HepG2 (cell line): ENCODE measurements at regions not wholly inside any gene's neighbourhood (a gene's known extent, or its start where the extent isn't known, plus 50 kb on each side); places are given as distances from the start of the nearest gene placed in this dataset.
A peak's percentile ranks its signal among the peaks of the same experiment; 100 is the strongest.

ENCODE experiments used
- KDM1A ChIP-seq: IDR thresholded peaks from 2 replicates; pipeline ENCODE4 v1.6.1; 2016; ENCODE audit warnings: missing compliant biosample characterization
- SRSF4 ChIP-seq: fragments of 200-400 bp; formaldehyde crosslinking; IDR thresholded peaks from one replicate; pipeline ENCODE4 v1.6.1; 2018; ENCODE audit warnings: mild to moderate bottlenecking, low read depth, low read length, moderate library complexity; ENCODE audit not compliant: poor library complexity, severe bottlenecking
- SRSF9 ChIP-seq: fragments of 200-400 bp; formaldehyde crosslinking; IDR thresholded peaks from 2 replicates; pipeline ENCODE4 v1.6.1; 2018; ENCODE audit warnings: borderline replicate concordance, mild to moderate bottlenecking, low read depth, low read length; ENCODE audit not compliant: insufficient read depth, poor library complexity, severe bottlenecking
- ZMYM3 ChIP-seq: sonication (generic); formaldehyde crosslinking; IDR thresholded peaks from 2 replicates; pipeline ENCODE4 v1.5.1; 2020; ENCODE audit warnings: mild to moderate bottlenecking, missing genetic modification reagents
- ZNF768 ChIP-seq: sonication (generic); formaldehyde crosslinking; IDR thresholded peaks from 2 replicates; pipeline ENCODE4 v1.4.0; 2020; ENCODE audit warnings: missing genetic modification reagents
- TF ChIP-seq, protein P1 (sequence below), 2 experiments: fragments of 450-650 bp in 1 of 2; sonication (generic) in 1 of 2; formaldehyde crosslinking in 1 of 2; IDR thresholded peaks; 2 replicates each; pipeline versions ENCODE4 v1.6.1 to v1.8.0; 2016 to 2022; ENCODE audit warnings: antibody characterized with exemption in 1 of 2, mild to moderate bottlenecking in 1 of 2, missing genetic modification reagents in 1 of 2
- TF ChIP-seq, protein P2 (sequence below): sonication (generic); formaldehyde crosslinking; IDR thresholded peaks from 2 replicates; pipeline ENCODE4 v1.4.0; 2020; ENCODE audit warnings: missing genetic modification reagents

DNA sequence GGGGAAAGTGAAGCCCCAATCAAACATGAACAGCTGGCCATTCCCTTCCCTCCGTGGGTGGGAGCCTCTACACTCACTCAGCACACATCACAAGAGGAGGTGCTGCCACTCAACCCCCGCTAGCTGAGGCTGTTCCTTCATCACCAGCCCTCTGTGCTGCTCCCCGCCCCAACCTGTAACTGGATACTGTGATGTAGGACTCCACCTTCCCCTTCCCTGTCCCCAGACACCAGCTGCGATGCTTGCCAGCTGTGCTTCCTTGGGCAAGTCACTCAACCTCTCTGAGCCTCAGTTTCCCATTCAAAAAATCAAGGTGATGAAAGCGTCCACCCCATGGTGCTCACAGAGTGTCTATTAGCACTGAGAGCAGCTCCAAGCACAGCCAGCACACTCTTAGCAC lies 273.2 kb downstream of the MRTFB start (continued):
- TF ChIP-seq, protein P1, sequence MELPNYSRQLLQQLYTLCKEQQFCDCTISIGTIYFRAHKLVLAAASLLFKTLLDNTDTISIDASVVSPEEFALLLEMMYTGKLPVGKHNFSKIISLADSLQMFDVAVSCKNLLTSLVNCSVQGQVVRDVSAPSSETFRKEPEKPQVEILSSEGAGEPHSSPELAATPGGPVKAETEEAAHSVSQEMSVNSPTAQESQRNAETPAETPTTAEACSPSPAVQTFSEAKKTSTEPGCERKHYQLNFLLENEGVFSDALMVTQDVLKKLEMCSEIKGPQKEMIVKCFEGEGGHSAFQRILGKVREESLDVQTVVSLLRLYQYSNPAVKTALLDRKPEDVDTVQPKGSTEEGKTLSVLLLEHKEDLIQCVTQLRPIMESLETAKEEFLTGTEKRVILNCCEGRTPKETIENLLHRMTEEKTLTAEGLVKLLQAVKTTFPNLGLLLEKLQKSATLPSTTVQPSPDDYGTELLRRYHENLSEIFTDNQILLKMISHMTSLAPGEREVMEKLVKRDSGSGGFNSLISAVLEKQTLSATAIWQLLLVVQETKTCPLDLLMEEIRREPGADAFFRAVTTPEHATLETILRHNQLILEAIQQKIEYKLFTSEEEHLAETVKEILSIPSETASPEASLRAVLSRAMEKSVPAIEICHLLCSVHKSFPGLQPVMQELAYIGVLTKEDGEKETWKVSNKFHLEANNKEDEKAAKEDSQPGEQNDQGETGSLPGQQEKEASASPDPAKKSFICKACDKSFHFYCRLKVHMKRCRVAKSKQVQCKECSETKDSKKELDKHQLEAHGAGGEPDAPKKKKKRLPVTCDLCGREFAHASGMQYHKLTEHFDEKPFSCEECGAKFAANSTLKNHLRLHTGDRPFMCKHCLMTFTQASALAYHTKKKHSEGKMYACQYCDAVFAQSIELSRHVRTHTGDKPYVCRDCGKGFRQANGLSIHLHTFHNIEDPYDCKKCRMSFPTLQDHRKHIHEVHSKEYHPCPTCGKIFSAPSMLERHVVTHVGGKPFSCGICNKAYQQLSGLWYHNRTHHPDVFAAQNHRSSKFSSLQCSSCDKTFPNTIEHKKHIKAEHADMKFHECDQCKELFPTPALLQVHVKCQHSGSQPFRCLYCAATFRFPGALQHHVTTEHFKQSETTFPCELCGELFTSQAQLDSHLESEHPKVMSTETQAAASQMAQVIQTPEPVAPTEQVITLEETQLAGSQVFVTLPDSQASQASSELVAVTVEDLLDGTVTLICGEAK (IDR thresholded peaks at IDR 0.05): no peak
- TF ChIP-seq, protein P1 (CRISPR knock-in tag; IDR thresholded peaks at IDR 0.05): peak; percentile 44; the same call in 1 of the 2 replicates
- TF ChIP-seq, protein P2, sequence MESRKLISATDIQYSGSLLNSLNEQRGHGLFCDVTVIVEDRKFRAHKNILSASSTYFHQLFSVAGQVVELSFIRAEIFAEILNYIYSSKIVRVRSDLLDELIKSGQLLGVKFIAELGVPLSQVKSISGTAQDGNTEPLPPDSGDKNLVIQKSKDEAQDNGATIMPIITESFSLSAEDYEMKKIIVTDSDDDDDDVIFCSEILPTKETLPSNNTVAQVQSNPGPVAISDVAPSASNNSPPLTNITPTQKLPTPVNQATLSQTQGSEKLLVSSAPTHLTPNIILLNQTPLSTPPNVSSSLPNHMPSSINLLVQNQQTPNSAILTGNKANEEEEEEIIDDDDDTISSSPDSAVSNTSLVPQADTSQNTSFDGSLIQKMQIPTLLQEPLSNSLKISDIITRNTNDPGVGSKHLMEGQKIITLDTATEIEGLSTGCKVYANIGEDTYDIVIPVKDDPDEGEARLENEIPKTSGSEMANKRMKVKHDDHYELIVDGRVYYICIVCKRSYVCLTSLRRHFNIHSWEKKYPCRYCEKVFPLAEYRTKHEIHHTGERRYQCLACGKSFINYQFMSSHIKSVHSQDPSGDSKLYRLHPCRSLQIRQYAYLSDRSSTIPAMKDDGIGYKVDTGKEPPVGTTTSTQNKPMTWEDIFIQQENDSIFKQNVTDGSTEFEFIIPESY (CRISPR knock-in tag): peak; percentile 12; the same call in 1 of the 2 replicates
- TF ChIP-seq SRSF4 (no peak), KDM1A (CRISPR knock-in tag) (peak; percentile 82; the same call in 1 of the 2 replicates), SRSF9 (no peak), ZMYM3 (CRISPR knock-in tag) (peak; percentile 82), ZNF768 (CRISPR knock-in tag) (peak; percentile 99)
